IPS-18c (cell line): ENCODE measurements at regions not wholly inside any gene's neighbourhood (a gene's known extent, or its start where the extent isn't known, plus 50 kb on each side); places are given as distances from the start of the nearest gene placed in this dataset.

Experiments used
- H3K4me3 ChIP-seq: 2 replicates; pipeline ENCODE4 v1.7.0; 2013; ENCODE audit warnings: low read depth, mild to moderate bottlenecking, low read length, moderate library complexity; ENCODE audit not compliant: insufficient read depth
- H3K9me3 ChIP-seq: one replicate; pipeline ENCODE4 v1.6.1; 2013; ENCODE audit warnings: mild to moderate bottlenecking, low read length, moderate library complexity; ENCODE audit not compliant: control insufficient read depth, insufficient read depth

GRCh38 chr2:852168-852567 lies 98.5 kb upstream of the SNTG2 start:
- Histone ChIP-seq H3K9me3 (peaks cover 2% of the 10 kb centered on the region), H3K4me3 (no peak overlapping the region)

DNA sequence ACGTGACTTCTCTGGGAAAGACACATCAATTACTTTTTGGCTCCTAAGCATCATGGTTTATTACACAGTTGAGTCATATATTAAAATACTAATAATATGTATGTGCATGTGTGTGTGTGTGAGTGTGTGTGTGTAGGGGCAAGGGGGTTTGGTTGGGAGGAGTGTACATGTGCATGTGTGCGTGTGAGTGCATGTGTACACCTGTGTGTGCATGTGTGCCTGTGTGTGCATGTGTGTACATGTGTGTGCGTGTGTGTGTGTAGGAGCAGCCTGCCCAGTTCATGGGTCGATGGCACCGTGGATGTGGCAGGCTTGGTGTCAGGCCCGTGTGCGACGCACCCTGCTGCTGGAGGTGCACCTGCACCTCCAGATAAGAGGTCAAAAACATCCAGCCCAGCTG lies 99.0 kb upstream of the SNTG2 start:
- peaks cover 2% of the 10 kb centered on the region for H3K9me3 ChIP-seq
- H3K4me3 ChIP-seq = no peak overlapping the region

DNA sequence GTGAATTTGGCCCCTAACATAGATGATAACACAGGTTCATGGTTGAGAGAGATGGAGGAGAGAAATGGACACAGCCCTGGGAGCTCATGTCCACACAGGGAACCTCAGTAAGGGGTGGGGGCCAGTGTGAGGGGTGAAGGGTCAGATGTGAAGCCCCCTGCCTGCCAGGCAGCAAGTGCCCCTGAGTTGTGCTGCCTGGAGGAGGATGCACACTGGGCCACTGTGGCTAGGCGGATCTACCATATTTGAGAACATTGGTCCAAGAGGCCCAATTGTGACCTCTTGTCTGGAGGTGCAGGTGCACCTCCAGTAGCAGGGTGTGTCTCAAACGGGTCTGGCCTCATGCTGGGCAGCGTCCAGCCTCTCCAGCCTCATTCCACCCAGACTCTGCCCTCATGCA lies 99.6 kb upstream of the SNTG2 start:
- Histone ChIP-seq H3K9me3 (peaks cover 2% of the 10 kb centered on the region), H3K4me3 (no peak overlapping the region)

GRCh38 chr2:850429-850828 lies 100.2 kb upstream of the SNTG2 start:
- Histone ChIP-seq H3K4me3 (no peak overlapping the region), H3K9me3 (peaks cover 2% of the 10 kb centered on the region)

- H3K4me3 ChIP-seq = no peak overlapping the region
- peaks cover 2% of the 10 kb centered on the region for H3K9me3 ChIP-seq
Measured at GRCh38 chr2:848099-848498, 102.5 kb upstream of the SNTG2 start.

GRCh38 chr2:847669-848068 lies 103.0 kb upstream of the SNTG2 start:
- no peak overlapping the region for H3K4me3 ChIP-seq

DNA sequence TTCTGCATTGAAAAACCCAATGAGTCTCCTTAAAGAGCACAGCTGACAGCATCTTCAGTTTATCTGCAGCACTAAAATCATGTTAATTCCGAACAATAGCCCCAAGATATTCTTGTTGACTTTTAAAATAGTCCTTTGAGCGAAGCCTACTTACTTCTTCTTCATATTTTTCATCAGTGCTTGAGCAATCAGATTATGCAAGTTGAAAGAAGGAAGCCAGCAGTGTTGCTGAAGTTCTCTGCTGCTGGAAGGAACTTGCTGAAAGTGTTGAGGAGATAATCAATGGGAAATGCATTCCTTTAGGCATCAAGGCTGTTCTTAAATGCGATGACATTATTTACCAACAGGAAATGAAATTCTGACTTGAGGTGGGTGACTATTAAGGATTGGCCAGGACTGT lies 105.9 kb upstream of the SNTG2 start:
- H3K9me3 ChIP-seq = no peaks in the 10 kb centered on the region
- no peak overlapping the region for H3K4me3 ChIP-seq

More at GRCh38 chr2:847669-848068, 103.0 kb upstream of the SNTG2 start:
- peaks cover 2% of the 10 kb centered on the region for H3K9me3 ChIP-seq

GRCh38 chr2:842151-842803 lies 108.4 kb upstream of the SNTG2 start:
- no peaks in the 10 kb centered on the region for H3K9me3 ChIP-seq
- no peak overlapping the region for H3K4me3 ChIP-seq

DNA sequence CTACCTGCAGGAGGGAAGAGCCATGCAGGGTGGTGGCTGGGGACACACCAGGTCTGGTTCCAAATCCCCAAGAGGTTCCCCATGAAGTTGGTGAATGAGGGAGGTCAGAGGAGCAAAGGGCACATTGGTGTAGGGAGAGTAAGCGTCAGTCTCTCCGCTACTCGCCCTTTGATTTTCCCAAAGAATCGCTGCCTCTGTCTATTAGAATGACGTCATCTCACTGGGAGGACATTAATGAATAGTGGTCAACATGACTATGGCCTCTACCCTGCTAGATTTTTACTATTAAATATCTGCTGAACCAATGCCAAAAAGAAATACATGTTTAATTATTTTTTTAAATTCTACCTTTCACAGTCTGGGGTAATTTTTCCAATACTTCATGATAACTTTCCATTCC lies 109.6 kb upstream of the SNTG2 start:
- no peak overlapping the region for H3K4me3 ChIP-seq
- H3K9me3 ChIP-seq = no peaks in the 10 kb centered on the region

- no peak overlapping the region for H3K4me3 ChIP-seq
Measured at GRCh38 chr2:834233-834632, 116.4 kb upstream of the SNTG2 start.

DNA sequence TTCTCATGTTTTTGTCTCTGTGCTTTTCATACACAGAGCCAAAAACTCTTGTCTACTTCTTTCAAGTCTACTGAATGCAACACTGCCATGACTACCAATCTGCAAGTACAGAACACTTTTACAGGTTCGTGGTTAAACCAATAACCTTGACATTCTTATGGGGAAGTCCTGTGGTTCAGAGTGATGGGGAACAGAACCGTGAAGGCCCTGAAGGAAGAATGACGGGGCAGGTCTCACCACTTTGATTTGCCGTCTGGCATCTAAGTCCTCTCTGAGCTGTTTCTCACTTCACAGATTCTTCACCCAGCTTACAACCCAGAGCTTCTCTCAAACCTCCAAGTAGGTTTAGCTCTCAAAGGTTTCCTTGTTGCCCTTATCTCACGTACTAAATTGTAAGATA lies 117.5 kb upstream of the SNTG2 start:
- no peaks in the 10 kb centered on the region for H3K9me3 ChIP-seq

More at GRCh38 chr2:834233-834632, 116.4 kb upstream of the SNTG2 start:
- no peaks in the 10 kb centered on the region for H3K9me3 ChIP-seq

GRCh38 chr2:832635-833034 lies 118.0 kb upstream of the SNTG2 start:
- H3K9me3 ChIP-seq = no peaks in the 10 kb centered on the region

More for the DNA sequence above, 117.5 kb upstream of the SNTG2 start:
- no peak overlapping the region for H3K4me3 ChIP-seq

GRCh38 chr2:831622-832021 lies 119.0 kb upstream of the SNTG2 start:
- H3K4me3 ChIP-seq = no peak overlapping the region
- no peaks in the 10 kb centered on the region for H3K9me3 ChIP-seq

More at GRCh38 chr2:832635-833034, 118.0 kb upstream of the SNTG2 start:
- H3K4me3 ChIP-seq = no peak overlapping the region

DNA sequence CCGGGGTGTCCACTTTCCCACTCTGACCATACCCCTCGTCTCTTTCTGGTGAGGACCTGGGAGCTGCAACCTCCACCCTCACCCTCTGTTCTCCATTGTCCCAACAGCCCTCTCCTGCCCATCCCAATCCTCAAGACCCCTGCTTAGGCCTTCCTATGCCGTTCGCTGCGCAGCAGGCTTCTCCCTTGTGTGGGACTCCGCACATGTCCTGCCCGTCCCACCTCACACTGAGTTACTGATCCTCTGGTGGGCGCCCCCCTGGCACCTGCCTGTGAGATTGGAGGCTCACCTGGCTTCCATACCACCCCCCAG lies 119.5 kb upstream of the SNTG2 start:
- Histone ChIP-seq H3K4me3 (no peak overlapping the region), H3K9me3 (no peaks in the 10 kb centered on the region)

DNA sequence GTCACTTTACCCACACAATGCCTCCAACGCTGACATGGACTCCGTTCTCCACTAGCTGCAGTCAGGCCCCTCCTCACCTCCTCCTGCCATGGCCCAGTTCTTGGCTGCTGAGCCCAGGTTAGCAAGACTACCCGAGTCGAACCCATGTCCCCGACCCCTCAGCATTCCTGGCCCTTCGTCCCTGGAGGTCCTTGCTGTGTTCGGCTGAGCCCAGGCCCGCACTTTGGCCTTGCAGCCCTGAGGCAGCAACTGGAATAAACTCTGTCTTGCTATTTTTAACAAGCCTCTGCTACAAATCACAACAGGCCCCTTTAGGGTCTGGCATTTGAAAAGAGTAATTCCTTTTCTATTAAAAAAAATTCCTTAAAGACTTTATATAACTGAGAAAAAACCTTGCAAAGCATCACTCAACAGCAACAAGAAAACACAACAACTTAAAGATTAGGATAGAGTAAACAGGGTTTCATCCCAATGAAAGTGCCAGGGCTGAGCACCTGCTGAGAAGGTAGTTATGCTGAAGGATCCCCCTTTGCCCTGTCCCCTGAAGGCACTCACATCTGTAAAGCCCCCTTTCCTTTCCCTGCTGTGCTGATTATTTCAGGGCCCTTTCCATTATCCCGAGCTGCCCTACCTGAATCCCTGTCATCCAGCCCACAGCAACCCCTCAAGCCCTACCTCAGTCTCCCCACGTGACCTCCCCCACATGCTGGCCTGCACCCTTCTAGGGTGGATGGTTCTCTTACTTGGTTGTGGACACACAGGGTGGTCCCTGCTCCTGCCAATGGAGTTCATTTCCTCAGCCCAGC lies 120.0 kb upstream of the SNTG2 start:
- H3K9me3 ChIP-seq = no peaks in the 10 kb centered on the region

DNA sequence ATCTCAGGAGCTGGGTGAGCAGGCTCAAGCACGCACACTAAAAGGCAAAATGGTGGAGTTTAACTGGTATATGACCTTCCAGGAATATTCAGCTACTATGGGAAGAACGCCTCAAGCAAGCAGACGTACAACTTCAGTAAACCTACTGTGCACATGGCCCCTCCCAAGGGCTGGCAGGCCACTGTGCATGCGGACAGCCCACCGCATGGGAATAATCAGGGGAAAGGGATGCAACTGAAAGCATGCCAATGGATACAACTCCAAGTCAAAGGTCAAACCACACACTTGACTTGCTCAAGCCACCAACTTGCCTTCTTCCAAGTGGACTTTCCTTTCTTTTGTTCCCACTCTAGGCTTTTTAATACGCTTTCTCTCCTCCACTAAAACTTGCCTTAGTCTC lies 121.6 kb upstream of the SNTG2 start:
- H3K9me3 ChIP-seq = no peaks in the 10 kb centered on the region
- no peak overlapping the region for H3K4me3 ChIP-seq

More for the DNA sequence above, 120.0 kb upstream of the SNTG2 start:
- H3K4me3 ChIP-seq = no peak overlapping the region

DNA sequence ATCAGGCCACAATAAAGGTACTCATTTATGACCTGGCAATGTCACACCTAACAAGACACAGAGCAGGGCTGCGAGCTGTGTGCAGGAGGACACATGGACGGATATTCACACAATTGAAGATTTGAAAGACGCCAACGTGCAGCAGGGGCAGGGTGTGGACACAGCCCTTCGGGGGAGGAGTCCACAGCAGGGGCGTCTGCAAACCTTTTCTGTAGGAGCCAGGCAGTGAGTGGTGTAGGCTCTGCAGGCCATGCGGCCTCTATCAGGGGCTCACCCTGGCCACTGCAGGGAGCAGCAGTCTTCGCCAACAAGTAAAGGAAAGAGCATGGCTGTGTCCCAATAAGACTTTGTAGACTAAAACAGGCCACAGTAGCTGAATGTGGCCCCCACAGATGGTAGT lies 125.7 kb upstream of the SNTG2 start:
- no peak overlapping the region for H3K4me3 ChIP-seq
- H3K9me3 ChIP-seq = no peaks in the 10 kb centered on the region

DNA sequence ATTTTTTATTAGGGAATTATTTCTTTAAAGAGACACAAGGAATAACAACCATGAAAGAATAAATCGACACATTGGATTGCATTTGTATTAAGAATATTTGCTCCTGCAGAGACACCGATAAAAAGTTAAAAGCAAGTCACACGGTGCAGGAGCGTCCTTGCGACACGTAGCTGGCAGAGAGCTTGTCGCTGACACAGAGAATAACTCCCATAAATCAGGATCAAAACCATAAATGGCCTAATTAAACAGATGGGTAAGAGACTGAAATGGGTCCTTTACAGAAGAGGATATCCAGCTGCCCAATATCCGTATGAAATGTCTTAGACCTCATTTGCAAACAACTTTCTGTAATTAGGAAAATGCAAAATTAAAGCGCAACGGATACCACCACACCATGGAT lies 126.1 kb upstream of the SNTG2 start:
- Histone ChIP-seq H3K4me3 (no peak overlapping the region), H3K9me3 (no peaks in the 10 kb centered on the region)

DNA sequence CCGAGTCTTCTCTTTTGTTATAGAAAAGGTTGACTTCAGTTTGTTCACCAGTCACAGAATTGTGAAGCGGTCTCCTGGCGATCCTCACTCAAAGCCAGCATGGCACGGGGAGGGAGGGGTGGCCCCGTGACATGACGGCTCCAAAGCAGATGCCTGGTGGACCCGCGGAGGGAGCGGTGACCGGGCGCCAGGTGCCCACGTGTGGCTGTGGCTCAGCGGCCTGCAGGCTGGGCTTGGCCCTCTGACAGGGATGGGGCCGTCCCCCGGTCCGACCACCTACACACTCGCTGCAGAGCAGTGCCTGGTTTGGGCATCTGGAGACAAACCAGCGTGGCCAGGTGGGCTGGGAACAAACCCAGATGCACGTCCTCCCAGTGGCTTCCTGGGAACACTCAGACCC lies 129.1 kb upstream of the SNTG2 start:
- no peaks in the 10 kb centered on the region for H3K9me3 ChIP-seq
- no peak overlapping the region for H3K4me3 ChIP-seq
